Adrenal gland (tissue), 5 donors: ENCODE measurements at regions not wholly inside any gene's neighbourhood (a gene's known extent, or its start where the extent isn't known, plus 50 kb on each side); places are given as distances from the start of the nearest gene placed in this dataset.
"Not testable (repeated sequence)": the region's sequence is repeated elsewhere in the genome, so short reads cannot be mapped to it uniquely, and the experiment has no call there.

ENCODE experiments used
- POLR2A ChIP-seq, 2 donors: fragments of 450-650 bp; IDR thresholded peaks; one replicate each; pipeline ENCODE4 v1.6.1; 2017; ENCODE audit warnings: antibody characterized with exemption in 2 of 2, mild to moderate bottlenecking in 2 of 2, moderate library complexity in 1 of 2
- TF ChIP-seq, protein P1 (sequence below), 6 experiments: fragments of 450-650 bp in 4 of 6; fragments of 200-600 bp in 2 of 6; sonication (generic) in 1 of 6; IDR thresholded peaks; 1 replicate in 5 of 6; 2 replicates in 1 of 6; pipeline versions ENCODE4 v1.5.1 to v1.8.0; 2016 to 2021; ENCODE audit warnings: antibody characterized with exemption in 6 of 6, mild to moderate bottlenecking in 2 of 6, moderate library complexity in 1 of 6
- donor health status: DM: no; HTN: no; CAD: no.

DNA sequence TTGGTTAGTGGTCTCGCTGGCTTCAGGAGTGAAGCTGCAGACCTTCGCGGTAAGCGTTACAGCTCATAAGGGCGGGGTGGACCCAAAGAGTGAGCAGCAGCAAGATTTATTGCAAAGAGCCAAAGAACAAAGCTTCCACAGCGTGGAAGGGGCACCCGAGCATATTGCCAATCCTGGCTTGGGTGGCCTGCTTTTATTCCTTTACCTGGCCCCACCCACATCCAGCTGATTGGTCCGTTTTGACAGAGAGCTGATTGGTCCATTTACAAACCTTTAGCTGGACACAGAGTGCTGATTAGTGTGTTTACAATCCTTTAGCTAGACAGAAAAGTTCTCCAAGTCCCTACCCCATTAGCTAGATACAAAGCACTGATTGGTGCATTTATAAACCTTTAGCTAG is 69.0 kb upstream of the TOPAZ1 start:
- TF ChIP-seq, protein P1, sequence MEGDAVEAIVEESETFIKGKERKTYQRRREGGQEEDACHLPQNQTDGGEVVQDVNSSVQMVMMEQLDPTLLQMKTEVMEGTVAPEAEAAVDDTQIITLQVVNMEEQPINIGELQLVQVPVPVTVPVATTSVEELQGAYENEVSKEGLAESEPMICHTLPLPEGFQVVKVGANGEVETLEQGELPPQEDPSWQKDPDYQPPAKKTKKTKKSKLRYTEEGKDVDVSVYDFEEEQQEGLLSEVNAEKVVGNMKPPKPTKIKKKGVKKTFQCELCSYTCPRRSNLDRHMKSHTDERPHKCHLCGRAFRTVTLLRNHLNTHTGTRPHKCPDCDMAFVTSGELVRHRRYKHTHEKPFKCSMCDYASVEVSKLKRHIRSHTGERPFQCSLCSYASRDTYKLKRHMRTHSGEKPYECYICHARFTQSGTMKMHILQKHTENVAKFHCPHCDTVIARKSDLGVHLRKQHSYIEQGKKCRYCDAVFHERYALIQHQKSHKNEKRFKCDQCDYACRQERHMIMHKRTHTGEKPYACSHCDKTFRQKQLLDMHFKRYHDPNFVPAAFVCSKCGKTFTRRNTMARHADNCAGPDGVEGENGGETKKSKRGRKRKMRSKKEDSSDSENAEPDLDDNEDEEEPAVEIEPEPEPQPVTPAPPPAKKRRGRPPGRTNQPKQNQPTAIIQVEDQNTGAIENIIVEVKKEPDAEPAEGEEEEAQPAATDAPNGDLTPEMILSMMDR (IDR thresholded peaks at IDR 0.05): not testable (repeated sequence)
- not testable (repeated sequence) for TF ChIP-seq POLR2A (IDR thresholded peaks at IDR 0.05)
